ENCODE measurements at regions not wholly inside any gene's neighbourhood (a gene's known extent, or its start where the extent isn't known, plus 50 kb on each side); places are given as distances from the start of the nearest gene placed in this dataset.

DNA sequence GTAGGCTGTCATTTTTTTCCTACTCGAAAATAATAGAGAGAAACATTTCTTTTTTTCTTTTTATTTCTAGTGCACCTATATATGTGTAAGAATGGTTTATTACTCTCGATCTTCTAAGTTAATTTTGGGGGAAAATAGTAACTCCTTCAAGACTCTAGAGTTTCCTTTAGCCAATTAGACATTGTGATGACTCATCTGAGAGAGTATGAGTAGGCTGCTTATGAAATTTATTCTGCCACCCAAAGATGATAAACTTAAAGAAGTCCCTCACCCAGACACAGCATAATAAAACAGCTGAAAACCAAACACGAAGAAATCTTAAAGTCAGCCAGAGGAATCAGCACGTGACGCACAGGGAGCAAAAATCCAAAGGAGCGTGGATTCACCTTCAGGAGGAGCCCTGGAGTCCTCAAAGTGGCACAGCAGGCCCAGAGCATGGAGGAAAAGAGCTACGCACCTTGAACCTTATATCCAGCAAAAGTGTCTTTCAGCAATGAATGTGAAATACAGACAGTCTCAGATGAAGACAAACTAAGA lies 81.9 kb downstream of the ERMARD start:
- TF ChIP-seq, protein P1, sequence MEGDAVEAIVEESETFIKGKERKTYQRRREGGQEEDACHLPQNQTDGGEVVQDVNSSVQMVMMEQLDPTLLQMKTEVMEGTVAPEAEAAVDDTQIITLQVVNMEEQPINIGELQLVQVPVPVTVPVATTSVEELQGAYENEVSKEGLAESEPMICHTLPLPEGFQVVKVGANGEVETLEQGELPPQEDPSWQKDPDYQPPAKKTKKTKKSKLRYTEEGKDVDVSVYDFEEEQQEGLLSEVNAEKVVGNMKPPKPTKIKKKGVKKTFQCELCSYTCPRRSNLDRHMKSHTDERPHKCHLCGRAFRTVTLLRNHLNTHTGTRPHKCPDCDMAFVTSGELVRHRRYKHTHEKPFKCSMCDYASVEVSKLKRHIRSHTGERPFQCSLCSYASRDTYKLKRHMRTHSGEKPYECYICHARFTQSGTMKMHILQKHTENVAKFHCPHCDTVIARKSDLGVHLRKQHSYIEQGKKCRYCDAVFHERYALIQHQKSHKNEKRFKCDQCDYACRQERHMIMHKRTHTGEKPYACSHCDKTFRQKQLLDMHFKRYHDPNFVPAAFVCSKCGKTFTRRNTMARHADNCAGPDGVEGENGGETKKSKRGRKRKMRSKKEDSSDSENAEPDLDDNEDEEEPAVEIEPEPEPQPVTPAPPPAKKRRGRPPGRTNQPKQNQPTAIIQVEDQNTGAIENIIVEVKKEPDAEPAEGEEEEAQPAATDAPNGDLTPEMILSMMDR (IDR thresholded peaks at IDR 0.05): no peak
- H3K4me1 ChIP-seq: no peaks in the 10 kb centered on the region
- DNase-seq (ENCODE audit: low spot score in 2 of 2): no peak
- intact Hi-C loops (cut with DNase I): no loop called here
- no peaks in the 10 kb centered on the region for H3K36me3 ChIP-seq
- no peaks in the 10 kb centered on the region for H3K9me3 ChIP-seq
- H3K27ac ChIP-seq: no peak overlapping the region
- H3K27me3 ChIP-seq: no peaks in the 10 kb centered on the region
- no peak overlapping the region for H3K4me3 ChIP-seq

DNA sequence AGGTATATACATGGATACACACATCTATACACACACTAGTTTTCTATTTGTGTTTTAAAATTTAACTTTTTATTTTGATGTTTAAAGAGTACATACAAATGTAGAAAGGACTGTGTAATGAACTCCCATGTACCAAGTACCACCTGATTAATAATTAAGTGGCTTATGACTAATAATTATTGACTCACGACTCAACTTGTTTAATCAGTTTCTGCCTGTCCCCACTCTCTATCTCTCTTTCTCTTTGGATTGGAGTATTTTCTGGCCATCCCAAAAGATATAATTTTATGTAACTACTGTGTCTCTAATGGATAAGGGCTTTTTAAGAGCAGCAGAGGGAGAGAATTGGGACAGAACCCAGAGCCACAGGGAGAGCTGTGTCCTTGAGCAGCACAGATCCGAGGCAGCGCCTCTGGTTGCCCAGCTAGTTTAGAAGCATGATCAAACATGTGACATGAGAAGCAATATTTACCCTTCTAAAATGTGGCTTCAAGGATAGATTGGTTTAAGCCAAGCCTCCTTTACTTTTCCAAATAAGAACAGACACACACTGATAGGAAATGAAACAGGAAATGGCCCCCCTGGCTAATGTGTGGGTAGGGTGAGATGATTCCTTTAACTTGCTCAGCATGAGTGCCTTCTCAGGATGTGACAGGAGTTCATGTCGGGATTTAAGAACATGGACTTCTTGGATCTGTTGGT lies 81.0 kb downstream of the ERMARD start:
- TF ChIP-seq, protein P1 (IDR thresholded peaks at IDR 0.05): no peak
- no peak for DNase-seq (ENCODE audit: low spot score in 2 of 2)
- Histone ChIP-seq H3K4me3 (no peak overlapping the region), H3K27me3 (no peaks in the 10 kb centered on the region), H3K36me3 (no peaks in the 10 kb centered on the region), H3K9me3 (no peaks in the 10 kb centered on the region), H3K27ac (no peak overlapping the region), H3K4me1 (no peaks in the 10 kb centered on the region)
- intact Hi-C loops (cut with DNase I): no loop called here

DNA sequence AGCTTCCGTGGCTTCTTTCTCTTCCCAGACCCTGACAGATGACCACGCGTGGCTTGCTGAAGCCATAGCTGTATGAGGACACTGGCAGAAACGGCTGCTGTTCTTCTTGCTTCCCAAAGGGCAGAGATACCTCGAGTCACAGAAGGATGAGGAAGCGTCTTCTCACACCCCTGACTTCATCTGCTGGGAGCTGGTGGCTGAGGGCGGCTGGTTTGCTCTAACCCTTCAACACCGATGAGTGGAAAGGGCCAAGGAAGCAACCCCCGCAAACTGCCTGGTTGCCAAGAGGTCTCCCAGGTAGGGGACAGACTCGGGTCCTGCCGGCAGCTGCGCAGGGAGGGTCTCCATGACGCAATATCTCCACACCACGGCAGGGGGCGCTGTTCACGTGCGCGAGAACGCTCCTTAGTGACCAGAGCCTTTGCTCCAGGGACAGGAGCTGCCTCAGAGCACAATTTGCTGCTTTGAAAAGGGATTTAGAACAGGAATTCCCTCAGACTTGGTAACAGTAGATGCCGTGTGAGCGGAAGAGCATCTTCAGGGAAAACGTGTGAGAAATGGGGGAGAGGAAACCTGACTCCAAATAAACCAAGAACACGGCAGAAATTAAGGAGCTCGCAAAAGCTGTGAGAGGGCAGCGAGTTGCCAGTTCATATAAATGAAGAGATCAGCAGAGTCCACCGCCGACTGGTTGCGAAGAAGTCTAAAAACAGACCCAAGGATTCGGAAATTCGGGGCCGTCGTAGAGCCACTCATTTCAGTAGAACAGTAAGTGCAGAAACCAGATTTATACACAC lies 80.2 kb downstream of the ERMARD start:
- Histone ChIP-seq H3K9me3 (no peaks in the 10 kb centered on the region), H3K27me3 (no peaks in the 10 kb centered on the region), H3K4me1 (no peaks in the 10 kb centered on the region), H3K27ac (no peak overlapping the region), H3K4me3 (no peak overlapping the region), H3K36me3 (no peaks in the 10 kb centered on the region)
- TF ChIP-seq, protein P1 (IDR thresholded peaks at IDR 0.05): peak; percentile 69 to 82 (median 73)
- peak in 1 of 2 donors; percentile 74 for DNase-seq (ENCODE audit: low spot score in 2 of 2)
- intact Hi-C loops (cut with DNase I): loop anchor here (2.0 kb wide), 1 partner anchor 697 kb away; no protein-coding TSS in a partner anchor
